ENCODE measurements at regions not wholly inside any gene's neighbourhood (a gene's known extent, or its start where the extent isn't known, plus 50 kb on each side); places are given as distances from the start of the nearest gene placed in this dataset.
A peak's percentile ranks its signal among the peaks of the same experiment; 100 is the strongest.
"Not testable (repeated sequence)": the region's sequence is repeated elsewhere in the genome, so short reads cannot be mapped to it uniquely, and the experiment has no call there.

GRCh38 chr20:53856300-53857295 is 213.8 kb downstream of the BCAS1 start:
- DNase-seq (ENCODE audit: low spot score), result no peak

- DNase-seq (ENCODE audit: low spot score), result no peak
Measured at GRCh38 chr20:53855733-53856132, 214.7 kb downstream of the BCAS1 start.

- DNase-seq (ENCODE audit: low spot score), result not testable (repeated sequence)
Measured at GRCh38 chr20:53854609-53854926, 215.8 kb downstream of the BCAS1 start.

- DNase-seq (ENCODE audit: low spot score), result no peak
Measured at GRCh38 chr20:53853111-53853713, 217.2 kb downstream of the BCAS1 start.

- DNase-seq (ENCODE audit: low spot score), result no peak
Measured at GRCh38 chr20:53852691-53853090, 217.7 kb downstream of the BCAS1 start.

- DNase-seq (ENCODE audit: low spot score), result no peak
Measured at GRCh38 chr20:53852014-53852413, 218.4 kb downstream of the BCAS1 start.

- no peak for DNase-seq (ENCODE audit: low spot score)
Measured at GRCh38 chr20:53850319-53850718, 220.1 kb downstream of the BCAS1 start.

GRCh38 chr20:53849471-53850059 is 220.8 kb downstream of the BCAS1 start:
- no peak for DNase-seq (ENCODE audit: low spot score)

- no peak for DNase-seq (ENCODE audit: low spot score)
Measured at GRCh38 chr20:53848304-53848703, 222.1 kb downstream of the BCAS1 start.

GRCh38 chr20:53847837-53848170 is 222.6 kb downstream of the BCAS1 start:
- DNase-seq (ENCODE audit: low spot score), result no peak

- peak; percentile 35 for DNase-seq (ENCODE audit: low spot score)
Measured at GRCh38 chr20:53847139-53847836, 223.1 kb downstream of the BCAS1 start.

- no peak for DNase-seq (ENCODE audit: low spot score)
Measured at GRCh38 chr20:53846640-53847039, 223.8 kb downstream of the BCAS1 start.

- DNase-seq (ENCODE audit: low spot score), result no peak
Measured at GRCh38 chr20:53845980-53846379, 224.4 kb downstream of the BCAS1 start.

- no peak for DNase-seq (ENCODE audit: low spot score)
Measured at GRCh38 chr20:53844259-53844658, 226.1 kb downstream of the BCAS1 start.

- no peak for DNase-seq (ENCODE audit: low spot score)
Measured at GRCh38 chr20:53843645-53844044, 226.7 kb downstream of the BCAS1 start.

- peak; percentile 32 for DNase-seq (ENCODE audit: low spot score)
Measured at GRCh38 chr20:53842301-53843099, 227.9 kb downstream of the BCAS1 start.

GRCh38 chr20:53841741-53842140 is 228.7 kb downstream of the BCAS1 start:
- DNase-seq (ENCODE audit: low spot score), result no peak

GRCh38 chr20:53840532-53840931 is 229.9 kb downstream of the BCAS1 start:
- no peak for DNase-seq (ENCODE audit: low spot score)

- peak; percentile 77 for DNase-seq (ENCODE audit: low spot score)
Measured at GRCh38 chr20:53839423-53840176, 230.8 kb downstream of the BCAS1 start.

GRCh38 chr20:53838311-53838868 is 232.0 kb downstream of the BCAS1 start:
- DNase-seq (ENCODE audit: low spot score), result no peak

Data from CD4-positive, alpha-beta T cell treated with Interleukin-6 at 100 ng/mL for 8 hours (primary cell).